GM23338 (cell line): ENCODE measurements at regions not wholly inside any gene's neighbourhood (a gene's known extent, or its start where the extent isn't known, plus 50 kb on each side); places are given as distances from the start of the nearest gene placed in this dataset.

ENCODE experiments used
- CREB1 ChIP-seq: fragments of 250-450 bp; sonication (Bioruptor Pico); IDR thresholded peaks from 2 replicates; pipeline ENCODE4 v1.5.0; 2020; ENCODE audit warnings: low read depth, mild to moderate bottlenecking, moderate library complexity
- CTCF ChIP-seq, 2 experiments: fragments of 200-600 bp in 1 of 2; sonication (generic) in 1 of 2; conservative IDR thresholded peaks; 2 replicates each; pipeline versions ENCODE4 v1.5.1 to v1.6.1; 2016 to 2017; ENCODE audit warnings: antibody characterized with exemption in 2 of 2, low read depth in 2 of 2, mild to moderate bottlenecking in 2 of 2, moderate library complexity in 1 of 2
- EZH2 ChIP-seq: fragments of 200-600 bp; sonication (generic); IDR thresholded peaks from one replicate; pipeline ENCODE4 v1.8.0; 2017; ENCODE audit warnings: antibody characterized with exemption, mild to moderate bottlenecking, low read depth; ENCODE audit not compliant: unreplicated experiment
- EZH2phosphoT487 ChIP-seq: fragments of 200-600 bp; sonication (generic); IDR thresholded peaks from one replicate; pipeline ENCODE4 v1.8.1; 2018; ENCODE audit warnings: antibody characterized with exemption; ENCODE audit not compliant: unreplicated experiment
- JUNB ChIP-seq: IDR thresholded peaks from one replicate; pipeline ENCODE4 v1.6.1; 2016; ENCODE audit warnings: antibody characterized with exemption; ENCODE audit not compliant: unreplicated experiment
- POLR2AphosphoS5 ChIP-seq: IDR thresholded peaks from 2 replicates; pipeline ENCODE4 v1.6.1; 2016; ENCODE audit warnings: antibody characterized with exemption, low read depth
- STAT1 ChIP-seq: IDR thresholded peaks from one replicate; pipeline ENCODE4 v1.6.1; 2016; ENCODE audit warnings: antibody characterized with exemption; ENCODE audit not compliant: unreplicated experiment
- ZNF114 ChIP-seq: fragments of 250-450 bp; sonication (Bioruptor Pico); IDR thresholded peaks from 2 replicates; pipeline ENCODE4 v1.5.0; 2020; ENCODE audit warnings: mild to moderate bottlenecking, moderate library complexity

- TF ChIP-seq EZH2 (no peak), CTCF (conservative IDR thresholded peaks at IDR 0.05; ENCODE audit: low read depth in 2 of 2) (no peak), EZH2phosphoT487 (no peak), CREB1 (no peak), POLR2AphosphoS5 (no peak), STAT1 (no peak), JUNB (no peak), ZNF114 (CRISPR knock-in tag) (no peak)
These were observed 259.6 kb upstream of the RRP15 start for GRCh38 chr1:218025454-218025853.
